ENCODE measurements at regions not wholly inside any gene's neighbourhood (a gene's known extent, or its start where the extent isn't known, plus 50 kb on each side); places are given as distances from the start of the nearest gene placed in this dataset.

GRCh38 chr3:66128623-66129022 lies 89.9 kb upstream of the MAGI1 start:
- no peaks in the 10 kb centered on the region for H3K9me3 ChIP-seq (ENCODE audit: control insufficient read depth, low read depth, low read length)

DNA sequence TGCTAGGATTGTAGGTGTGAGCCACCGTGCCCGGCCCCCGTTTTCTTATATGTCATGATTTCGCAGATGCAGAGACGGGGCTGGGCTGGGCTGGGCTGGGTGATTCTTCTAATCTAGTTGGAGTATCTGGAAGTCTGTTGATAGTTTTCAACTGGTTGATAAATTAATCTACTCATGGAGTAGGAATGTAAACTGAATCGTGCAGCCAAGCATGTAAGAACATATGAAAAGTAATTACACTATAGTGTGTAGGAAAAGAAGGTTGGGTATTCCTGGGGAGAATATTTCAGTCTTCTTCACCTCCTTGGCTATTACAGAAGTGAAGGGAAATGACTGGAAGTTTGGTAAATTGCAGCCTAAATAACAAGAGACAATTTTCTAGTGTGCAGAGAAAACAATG lies 82.6 kb upstream of the MAGI1 start:
- H3K4me2 ChIP-seq (ENCODE audit: control insufficient read depth, extremely low read depth, insufficient read depth, low read depth, low read length) = no peak overlapping the region
- H3K36me3 ChIP-seq (ENCODE audit: control insufficient read depth in 2 of 2, extremely low read depth in 1 of 2, insufficient read depth in 2 of 2, low read length in 2 of 2) = no peaks in the 10 kb centered on the region
- no peak overlapping the region for H2AFZ ChIP-seq (ENCODE audit: control insufficient read depth, low read length)
- H3K79me2 ChIP-seq (ENCODE audit: control insufficient read depth, insufficient read depth, low read length) = no peaks in the 10 kb centered on the region
- no peak overlapping the region for H3K4me3 ChIP-seq (ENCODE audit: control insufficient read depth in 2 of 3, extremely low read depth in 1 of 3, insufficient read depth in 2 of 3, low read depth in 1 of 3, low read length in 3 of 3)
- H3K27ac ChIP-seq (ENCODE audit: control insufficient read depth, insufficient read depth, low read length) = no peak overlapping the region
- dilution Hi-C loops (cut with MboI; ENCODE audit: extremely low pct_ligation_motif_present, low sequenced_read_pairs) = no loop called here
- no peak for DNase-seq (ENCODE audit: low read depth, low spot score)
- no peaks in the 10 kb centered on the region for H3K9me3 ChIP-seq (ENCODE audit: control insufficient read depth, low read depth, low read length)
- no peak overlapping the region for H3K9ac ChIP-seq (ENCODE audit: control insufficient read depth, extremely low read depth, insufficient read depth, low read length)
- peaks cover 14% of the 10 kb centered on the region for H3K4me1 ChIP-seq (ENCODE audit: control insufficient read depth, extremely low read depth, insufficient read depth, low read length)
- FAIRE-seq = no peak
- TF ChIP-seq EZH2 (IDR thresholded peaks at IDR 0.05; ENCODE audit: low read length) = no peak
- TF ChIP-seq, protein P1, sequence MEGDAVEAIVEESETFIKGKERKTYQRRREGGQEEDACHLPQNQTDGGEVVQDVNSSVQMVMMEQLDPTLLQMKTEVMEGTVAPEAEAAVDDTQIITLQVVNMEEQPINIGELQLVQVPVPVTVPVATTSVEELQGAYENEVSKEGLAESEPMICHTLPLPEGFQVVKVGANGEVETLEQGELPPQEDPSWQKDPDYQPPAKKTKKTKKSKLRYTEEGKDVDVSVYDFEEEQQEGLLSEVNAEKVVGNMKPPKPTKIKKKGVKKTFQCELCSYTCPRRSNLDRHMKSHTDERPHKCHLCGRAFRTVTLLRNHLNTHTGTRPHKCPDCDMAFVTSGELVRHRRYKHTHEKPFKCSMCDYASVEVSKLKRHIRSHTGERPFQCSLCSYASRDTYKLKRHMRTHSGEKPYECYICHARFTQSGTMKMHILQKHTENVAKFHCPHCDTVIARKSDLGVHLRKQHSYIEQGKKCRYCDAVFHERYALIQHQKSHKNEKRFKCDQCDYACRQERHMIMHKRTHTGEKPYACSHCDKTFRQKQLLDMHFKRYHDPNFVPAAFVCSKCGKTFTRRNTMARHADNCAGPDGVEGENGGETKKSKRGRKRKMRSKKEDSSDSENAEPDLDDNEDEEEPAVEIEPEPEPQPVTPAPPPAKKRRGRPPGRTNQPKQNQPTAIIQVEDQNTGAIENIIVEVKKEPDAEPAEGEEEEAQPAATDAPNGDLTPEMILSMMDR (optimal IDR thresholded peaks at IDR 0.05 in 1 of 3, IDR thresholded peaks at IDR 0.05 in 1 of 3, conservative IDR thresholded peaks at IDR 0.05 in 1 of 3; ENCODE audit: extremely low read depth in 1 of 3, insufficient read depth in 2 of 3, low read length in 3 of 3) = no peak
- no peaks in the 10 kb centered on the region for H3K9me1 ChIP-seq (ENCODE audit: control insufficient read depth, extremely low read depth, insufficient read depth, low read length)
- no peaks in the 10 kb centered on the region for H3K27me3 ChIP-seq (ENCODE audit: control insufficient read depth, extremely low read depth, insufficient read depth, low read length)
- H4K20me1 ChIP-seq (ENCODE audit: control insufficient read depth, extremely low read depth, insufficient read depth, low read length) = no peaks in the 10 kb centered on the region

More at GRCh38 chr3:66128623-66129022, 89.9 kb upstream of the MAGI1 start:
- Histone ChIP-seq H3K9ac (ENCODE audit: control insufficient read depth, extremely low read depth, insufficient read depth, low read length) (no peak overlapping the region), H3K4me1 (ENCODE audit: control insufficient read depth, extremely low read depth, insufficient read depth, low read length) (peaks cover 11% of the 10 kb centered on the region), H2AFZ (ENCODE audit: control insufficient read depth, low read length) (no peak overlapping the region), H3K4me2 (ENCODE audit: control insufficient read depth, extremely low read depth, insufficient read depth, low read depth, low read length) (no peak overlapping the region), H4K20me1 (ENCODE audit: control insufficient read depth, extremely low read depth, insufficient read depth, low read length) (no peaks in the 10 kb centered on the region), H3K9me1 (ENCODE audit: control insufficient read depth, extremely low read depth, insufficient read depth, low read length) (no peaks in the 10 kb centered on the region), H3K27me3 (ENCODE audit: control insufficient read depth, extremely low read depth, insufficient read depth, low read length) (no peaks in the 10 kb centered on the region), H3K27ac (ENCODE audit: control insufficient read depth, insufficient read depth, low read length) (no peak overlapping the region), H3K4me3 (ENCODE audit: control insufficient read depth in 2 of 3, extremely low read depth in 1 of 3, insufficient read depth in 2 of 3, low read depth in 1 of 3, low read length in 3 of 3) (no peak overlapping the region), H3K36me3 (ENCODE audit: control insufficient read depth in 2 of 2, extremely low read depth in 1 of 2, insufficient read depth in 2 of 2, low read length in 2 of 2) (no peaks in the 10 kb centered on the region), H3K79me2 (ENCODE audit: control insufficient read depth, insufficient read depth, low read length) (no peaks in the 10 kb centered on the region)
- no peak for FAIRE-seq
- TF ChIP-seq, protein P1 (optimal IDR thresholded peaks at IDR 0.05 in 1 of 3, IDR thresholded peaks at IDR 0.05 in 1 of 3, conservative IDR thresholded peaks at IDR 0.05 in 1 of 3; ENCODE audit: extremely low read depth in 1 of 3, insufficient read depth in 2 of 3, low read length in 3 of 3) = no peak
- no peak for TF ChIP-seq EZH2 (IDR thresholded peaks at IDR 0.05; ENCODE audit: low read length)
- dilution Hi-C loops (cut with MboI; ENCODE audit: extremely low pct_ligation_motif_present, low sequenced_read_pairs) = no loop called here
- no peak for DNase-seq (ENCODE audit: low read depth, low spot score)
